OCI-LY3 (cell line): ENCODE measurements at regions not wholly inside any gene's neighbourhood (a gene's known extent, or its start where the extent isn't known, plus 50 kb on each side); places are given as distances from the start of the nearest gene placed in this dataset.

ENCODE experiments used
- EZH2phosphoT487 ChIP-seq: fragments of 200-600 bp; shearing (Covaris generic); IDR thresholded peaks from 2 replicates; pipeline ENCODE4 v1.6.1; 2018; ENCODE audit warnings: antibody characterized with exemption, mixed run types, low read depth
- TF ChIP-seq, protein P1 (sequence below): fragments of 200-600, 300-600 bp; sonication (generic); IDR thresholded peaks from 2 replicates; pipeline ENCODE4 v1.5.1; 2014; ENCODE audit warnings: antibody characterized with exemption, low read length, low read depth

DNA sequence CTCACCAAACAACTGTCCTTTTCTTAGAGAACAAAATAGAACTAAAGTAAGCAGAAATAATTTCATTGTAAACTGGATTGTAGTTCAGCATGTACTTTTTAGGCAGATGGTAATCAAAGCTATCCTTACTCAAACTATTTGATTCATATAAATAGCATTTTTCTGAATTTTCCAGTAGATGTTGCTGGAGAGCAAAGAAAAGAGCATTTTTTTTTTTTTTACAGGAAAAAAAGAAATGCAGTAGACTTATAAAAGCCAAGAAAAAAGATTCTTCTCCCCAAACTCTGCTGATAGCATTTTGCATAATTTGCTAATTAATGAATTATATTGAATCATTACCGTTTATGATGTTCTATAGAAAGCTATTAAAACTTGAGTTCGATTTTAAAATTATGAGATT, 715.3 kb upstream of the WWC1 start:
- TF ChIP-seq, protein P1, sequence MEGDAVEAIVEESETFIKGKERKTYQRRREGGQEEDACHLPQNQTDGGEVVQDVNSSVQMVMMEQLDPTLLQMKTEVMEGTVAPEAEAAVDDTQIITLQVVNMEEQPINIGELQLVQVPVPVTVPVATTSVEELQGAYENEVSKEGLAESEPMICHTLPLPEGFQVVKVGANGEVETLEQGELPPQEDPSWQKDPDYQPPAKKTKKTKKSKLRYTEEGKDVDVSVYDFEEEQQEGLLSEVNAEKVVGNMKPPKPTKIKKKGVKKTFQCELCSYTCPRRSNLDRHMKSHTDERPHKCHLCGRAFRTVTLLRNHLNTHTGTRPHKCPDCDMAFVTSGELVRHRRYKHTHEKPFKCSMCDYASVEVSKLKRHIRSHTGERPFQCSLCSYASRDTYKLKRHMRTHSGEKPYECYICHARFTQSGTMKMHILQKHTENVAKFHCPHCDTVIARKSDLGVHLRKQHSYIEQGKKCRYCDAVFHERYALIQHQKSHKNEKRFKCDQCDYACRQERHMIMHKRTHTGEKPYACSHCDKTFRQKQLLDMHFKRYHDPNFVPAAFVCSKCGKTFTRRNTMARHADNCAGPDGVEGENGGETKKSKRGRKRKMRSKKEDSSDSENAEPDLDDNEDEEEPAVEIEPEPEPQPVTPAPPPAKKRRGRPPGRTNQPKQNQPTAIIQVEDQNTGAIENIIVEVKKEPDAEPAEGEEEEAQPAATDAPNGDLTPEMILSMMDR, result no peak
- TF ChIP-seq EZH2phosphoT487, result no peak
